Panc1 (cell line): ENCODE measurements at regions not wholly inside any gene's neighbourhood (a gene's known extent, or its start where the extent isn't known, plus 50 kb on each side); places are given as distances from the start of the nearest gene placed in this dataset.
"Not testable (repeated sequence)": the region's sequence is repeated elsewhere in the genome, so short reads cannot be mapped to it uniquely, and the experiment has no call there.

ENCODE experiments used
- CTCF ChIP-seq: fragments of 450-650 bp; IDR thresholded peaks from 2 replicates; pipeline ENCODE4 v1.5.1; 2017; ENCODE audit warnings: mild to moderate bottlenecking
- POLR2AphosphoS5 ChIP-seq: IDR thresholded peaks from 2 replicates; pipeline ENCODE4 v1.6.1; 2012; ENCODE audit warnings: mild to moderate bottlenecking, low read depth, low read length, moderate library complexity
- TF ChIP-seq, protein P1 (sequence below), 2 experiments: IDR thresholded peaks; 2 replicates each; pipeline ENCODE4 v1.6.1; 2011 to 2012; ENCODE audit warnings: low read depth in 2 of 2, control low read depth in 1 of 2, low read length in 1 of 2, mild to moderate bottlenecking in 1 of 2, moderate library complexity in 1 of 2; ENCODE audit not compliant: insufficient read depth in 1 of 2

- TF ChIP-seq CTCF, POLR2AphosphoS5: not testable (repeated sequence)
- TF ChIP-seq, protein P1, sequence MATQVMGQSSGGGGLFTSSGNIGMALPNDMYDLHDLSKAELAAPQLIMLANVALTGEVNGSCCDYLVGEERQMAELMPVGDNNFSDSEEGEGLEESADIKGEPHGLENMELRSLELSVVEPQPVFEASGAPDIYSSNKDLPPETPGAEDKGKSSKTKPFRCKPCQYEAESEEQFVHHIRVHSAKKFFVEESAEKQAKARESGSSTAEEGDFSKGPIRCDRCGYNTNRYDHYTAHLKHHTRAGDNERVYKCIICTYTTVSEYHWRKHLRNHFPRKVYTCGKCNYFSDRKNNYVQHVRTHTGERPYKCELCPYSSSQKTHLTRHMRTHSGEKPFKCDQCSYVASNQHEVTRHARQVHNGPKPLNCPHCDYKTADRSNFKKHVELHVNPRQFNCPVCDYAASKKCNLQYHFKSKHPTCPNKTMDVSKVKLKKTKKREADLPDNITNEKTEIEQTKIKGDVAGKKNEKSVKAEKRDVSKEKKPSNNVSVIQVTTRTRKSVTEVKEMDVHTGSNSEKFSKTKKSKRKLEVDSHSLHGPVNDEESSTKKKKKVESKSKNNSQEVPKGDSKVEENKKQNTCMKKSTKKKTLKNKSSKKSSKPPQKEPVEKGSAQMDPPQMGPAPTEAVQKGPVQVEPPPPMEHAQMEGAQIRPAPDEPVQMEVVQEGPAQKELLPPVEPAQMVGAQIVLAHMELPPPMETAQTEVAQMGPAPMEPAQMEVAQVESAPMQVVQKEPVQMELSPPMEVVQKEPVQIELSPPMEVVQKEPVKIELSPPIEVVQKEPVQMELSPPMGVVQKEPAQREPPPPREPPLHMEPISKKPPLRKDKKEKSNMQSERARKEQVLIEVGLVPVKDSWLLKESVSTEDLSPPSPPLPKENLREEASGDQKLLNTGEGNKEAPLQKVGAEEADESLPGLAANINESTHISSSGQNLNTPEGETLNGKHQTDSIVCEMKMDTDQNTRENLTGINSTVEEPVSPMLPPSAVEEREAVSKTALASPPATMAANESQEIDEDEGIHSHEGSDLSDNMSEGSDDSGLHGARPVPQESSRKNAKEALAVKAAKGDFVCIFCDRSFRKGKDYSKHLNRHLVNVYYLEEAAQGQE (IDR thresholded peaks at IDR 0.05; ENCODE audit: insufficient read depth in 1 of 2, low read depth in 2 of 2, low read length in 1 of 2), result not testable (repeated sequence)
Observed at GRCh38 chr3:78092574-78092973, 1052.7 kb downstream of the ROBO2 start.
